Neutrophil (primary cell): ENCODE measurements at regions not wholly inside any gene's neighbourhood (a gene's known extent, or its start where the extent isn't known, plus 50 kb on each side); places are given as distances from the start of the nearest gene placed in this dataset.

Experiments
- H3K27ac ChIP-seq: fragments of 200-600 bp; sonication (generic); 2 replicates; pipeline ENCODE4 v1.5.1; 2016; ENCODE audit warnings: mild to moderate bottlenecking, moderate library complexity
- H3K27me3 ChIP-seq: fragments of 200-600 bp; sonication (generic); 2 replicates; pipeline ENCODE4 v1.6.0; 2016; ENCODE audit warnings: mild to moderate bottlenecking
- H3K36me3 ChIP-seq: fragments of 200-600 bp; sonication (generic); 2 replicates; pipeline ENCODE4 v1.5.1; 2017
- H3K4me1 ChIP-seq, 2 experiments: fragments of 200-600 bp in 1 of 2; sonication (generic) in 1 of 2; 1 replicate in 1 of 2; 2 replicates in 1 of 2; pipeline versions ENCODE4 v1.5.1 to v1.6.1; 2013 to 2016; ENCODE audit warnings: low read depth in 1 of 2, low read length in 1 of 2, mild to moderate bottlenecking in 1 of 2, moderate library complexity in 1 of 2; ENCODE audit not compliant: control insufficient read depth in 1 of 2, insufficient read depth in 1 of 2
- H3K4me3 ChIP-seq, 2 experiments: fragments of 200-600 bp in 1 of 2; sonication (generic) in 1 of 2; 1 replicate in 1 of 2; 2 replicates in 1 of 2; pipeline ENCODE4 v1.5.1; 2013 to 2016; ENCODE audit warnings: low read depth in 1 of 2, low read length in 1 of 2, mild to moderate bottlenecking in 1 of 2, moderate library complexity in 1 of 2
- H3K9me3 ChIP-seq: fragments of 200-600 bp; sonication (generic); 2 replicates; pipeline ENCODE4 v1.5.1; 2016
- TF ChIP-seq, protein P1 (sequence below): fragments of 200-600 bp; sonication (generic); IDR thresholded peaks from 2 replicates; pipeline ENCODE4 v1.5.1; 2016; ENCODE audit warnings: antibody characterized with exemption

DNA sequence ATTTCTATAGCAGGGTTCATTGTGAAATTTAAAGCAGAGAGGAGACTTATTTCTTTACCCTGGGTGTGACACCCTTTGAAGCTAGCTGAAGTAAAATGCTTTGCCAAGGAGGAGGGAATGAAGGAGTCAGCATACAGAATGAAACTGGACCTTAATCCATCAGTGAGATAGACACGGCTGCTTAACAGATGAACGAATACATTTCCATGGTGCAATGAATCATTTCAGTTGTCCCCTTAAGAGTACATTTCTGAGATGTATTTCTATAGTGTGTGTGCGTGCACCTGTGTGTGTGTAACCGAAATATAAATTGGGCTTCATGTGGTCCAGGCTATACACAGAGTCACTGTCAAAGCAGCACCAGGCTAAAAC lies 73.8 kb upstream of the CD93 start:
- Histone ChIP-seq H3K4me1 (peaks cover 70 to 76% of the 10 kb centered on the region in 2 experiments), H3K4me3 (no peak overlapping the region), H3K27me3 (no peaks in the 10 kb centered on the region), H3K27ac (peak overlapping the region; percentile 95), H3K9me3 (no peaks in the 10 kb centered on the region), H3K36me3 (no peaks in the 10 kb centered on the region)
- TF ChIP-seq, protein P1, sequence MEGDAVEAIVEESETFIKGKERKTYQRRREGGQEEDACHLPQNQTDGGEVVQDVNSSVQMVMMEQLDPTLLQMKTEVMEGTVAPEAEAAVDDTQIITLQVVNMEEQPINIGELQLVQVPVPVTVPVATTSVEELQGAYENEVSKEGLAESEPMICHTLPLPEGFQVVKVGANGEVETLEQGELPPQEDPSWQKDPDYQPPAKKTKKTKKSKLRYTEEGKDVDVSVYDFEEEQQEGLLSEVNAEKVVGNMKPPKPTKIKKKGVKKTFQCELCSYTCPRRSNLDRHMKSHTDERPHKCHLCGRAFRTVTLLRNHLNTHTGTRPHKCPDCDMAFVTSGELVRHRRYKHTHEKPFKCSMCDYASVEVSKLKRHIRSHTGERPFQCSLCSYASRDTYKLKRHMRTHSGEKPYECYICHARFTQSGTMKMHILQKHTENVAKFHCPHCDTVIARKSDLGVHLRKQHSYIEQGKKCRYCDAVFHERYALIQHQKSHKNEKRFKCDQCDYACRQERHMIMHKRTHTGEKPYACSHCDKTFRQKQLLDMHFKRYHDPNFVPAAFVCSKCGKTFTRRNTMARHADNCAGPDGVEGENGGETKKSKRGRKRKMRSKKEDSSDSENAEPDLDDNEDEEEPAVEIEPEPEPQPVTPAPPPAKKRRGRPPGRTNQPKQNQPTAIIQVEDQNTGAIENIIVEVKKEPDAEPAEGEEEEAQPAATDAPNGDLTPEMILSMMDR, result no peak

DNA sequence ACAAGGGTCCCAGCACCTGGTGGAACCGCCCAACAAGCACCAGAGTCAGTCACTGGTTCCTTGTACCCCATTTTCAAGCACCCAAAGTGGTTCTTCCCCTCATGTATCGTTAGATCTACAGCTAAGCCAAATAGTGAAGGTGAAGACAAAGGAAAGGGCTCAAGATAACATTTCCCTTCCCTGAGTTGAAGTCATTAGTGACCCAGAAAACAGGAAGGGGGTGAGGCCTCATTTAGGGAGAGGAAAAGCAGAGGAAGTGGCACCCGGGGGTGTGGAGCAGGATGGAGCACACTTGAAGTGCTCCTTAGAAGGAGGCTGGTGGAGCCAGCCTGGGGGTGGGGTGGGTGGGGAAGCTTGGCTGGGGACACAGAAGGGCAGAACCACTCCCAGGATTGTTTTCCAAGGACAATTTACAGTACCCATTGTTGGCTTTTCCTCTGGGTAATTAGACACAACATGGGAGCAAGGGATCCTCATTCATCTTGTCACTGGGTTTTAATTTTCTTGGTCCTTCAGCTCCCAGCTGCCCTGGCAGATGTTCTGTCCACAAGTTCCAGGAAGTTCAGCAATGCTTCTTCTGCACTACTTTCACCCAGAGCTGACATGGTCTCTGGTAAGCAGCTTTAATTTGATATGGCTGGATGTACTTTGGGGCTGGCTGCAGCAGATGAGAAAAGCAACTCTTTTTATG lies 73.3 kb upstream of the CD93 start:
- H3K36me3 ChIP-seq, result no peaks in the 10 kb centered on the region
- peak overlapping the region; percentile 95 for H3K27ac ChIP-seq
- no peaks in the 10 kb centered on the region for H3K27me3 ChIP-seq
- no peaks in the 10 kb centered on the region for H3K9me3 ChIP-seq
- H3K4me3 ChIP-seq, result no peak overlapping the region
- TF ChIP-seq, protein P1, result no peak
- H3K4me1 ChIP-seq, result peaks cover 75 to 82% of the 10 kb centered on the region in 2 experiments

DNA sequence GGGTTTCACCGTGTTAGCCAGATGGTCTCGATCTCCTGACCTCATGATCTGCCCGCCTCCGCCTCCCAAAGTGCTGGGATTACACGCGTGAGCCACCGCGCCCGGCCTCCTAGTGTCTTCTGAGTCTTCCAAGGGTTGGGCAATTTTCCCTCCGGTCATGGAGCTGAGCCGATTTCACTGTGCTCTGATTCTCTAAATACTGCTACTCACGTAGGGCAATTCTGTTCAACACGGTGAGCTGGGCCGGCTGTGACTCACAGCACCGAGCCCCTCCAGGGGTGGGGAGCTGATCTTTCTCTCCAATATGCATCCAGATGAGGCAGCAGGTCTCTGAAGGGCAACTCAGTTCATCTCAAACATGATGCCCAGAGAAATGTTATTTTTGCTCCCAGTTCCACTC lies 71.6 kb upstream of the CD93 start:
- TF ChIP-seq, protein P1, result no peak
- no peaks in the 10 kb centered on the region for H3K36me3 ChIP-seq
- no peaks in the 10 kb centered on the region for H3K27me3 ChIP-seq
- H3K4me3 ChIP-seq, result no peak overlapping the region
- H3K9me3 ChIP-seq, result no peaks in the 10 kb centered on the region
- H3K4me1 ChIP-seq, result peaks cover 86 to 90% of the 10 kb centered on the region in 2 experiments
- peak overlapping the region; percentile 95 for H3K27ac ChIP-seq

DNA sequence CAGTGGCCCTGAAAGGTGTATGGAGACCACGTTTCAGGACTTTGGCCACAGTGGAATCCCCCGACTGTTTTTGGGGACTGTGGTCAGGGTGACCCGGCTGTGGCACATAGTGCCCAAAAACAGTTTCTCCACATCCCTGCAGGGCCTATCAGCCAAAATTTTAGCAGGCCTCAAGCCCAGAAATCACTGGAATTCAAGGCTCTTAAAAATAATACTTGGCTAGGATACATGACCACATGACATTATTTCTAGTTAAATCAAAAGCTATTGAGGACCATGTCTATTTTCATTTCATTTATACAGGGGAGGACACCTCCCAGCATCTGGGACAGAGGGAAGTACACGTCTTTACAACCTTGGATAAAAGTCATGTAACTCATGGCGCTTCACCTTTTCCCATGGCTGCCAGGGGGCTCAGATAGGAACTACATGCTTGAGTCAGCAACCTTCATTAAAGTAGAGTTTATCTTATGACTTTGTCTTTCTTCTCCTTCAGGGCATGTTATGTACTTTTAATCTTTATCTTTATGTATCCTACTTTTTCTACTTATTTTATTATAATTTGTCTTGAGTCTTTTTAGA lies 70.8 kb upstream of the CD93 start:
- no peaks in the 10 kb centered on the region for H3K36me3 ChIP-seq
- H3K9me3 ChIP-seq, result no peaks in the 10 kb centered on the region
- TF ChIP-seq, protein P1, result no peak
- no peak overlapping the region for H3K4me3 ChIP-seq
- H3K4me1 ChIP-seq, result peaks cover 86 to 90% of the 10 kb centered on the region in 2 experiments
- H3K27me3 ChIP-seq, result no peaks in the 10 kb centered on the region
- H3K27ac ChIP-seq, result peak overlapping the region; percentile 80

DNA sequence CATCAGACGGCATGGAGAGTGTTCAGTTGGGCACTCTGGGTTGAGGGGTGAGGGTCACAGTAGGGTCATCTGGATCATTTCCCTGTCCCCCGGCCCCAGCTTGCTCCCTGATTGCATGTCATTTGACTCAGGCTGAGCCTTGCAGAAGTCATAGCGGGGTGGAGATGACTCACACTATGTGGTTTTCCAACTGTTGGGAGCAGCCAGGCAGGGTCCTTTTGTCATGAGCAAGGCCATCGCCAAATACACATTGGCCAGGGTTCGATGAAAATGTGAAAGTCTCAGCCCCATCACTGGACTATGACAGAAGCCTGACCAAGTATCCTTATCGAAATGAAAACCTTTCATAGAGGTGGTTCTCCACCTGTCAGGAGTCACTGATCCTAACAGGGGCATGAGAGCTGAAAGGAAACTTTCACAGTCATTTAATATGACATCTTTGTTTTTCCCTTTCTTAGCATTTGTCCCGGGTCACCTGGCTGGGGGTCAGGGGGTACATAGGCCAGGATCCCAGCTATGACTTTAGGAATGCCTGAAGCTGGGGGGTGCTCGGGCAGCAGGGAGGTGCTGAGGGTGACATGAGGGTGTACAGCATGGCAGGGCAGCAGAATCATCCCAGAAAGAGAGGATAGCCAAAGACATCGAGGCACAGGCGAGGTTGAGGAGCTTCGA lies 70.2 kb upstream of the CD93 start:
- TF ChIP-seq, protein P1, result no peak
- Histone ChIP-seq H3K36me3 (no peaks in the 10 kb centered on the region), H3K4me1 (peaks cover 84 to 90% of the 10 kb centered on the region in 2 experiments), H3K27ac (peak overlapping the region; percentile 80), H3K4me3 (no peak overlapping the region), H3K9me3 (no peaks in the 10 kb centered on the region), H3K27me3 (no peaks in the 10 kb centered on the region)
